GM11168 (cell line): ENCODE measurements at regions not wholly inside any gene's neighbourhood (a gene's known extent, or its start where the extent isn't known, plus 50 kb on each side); places are given as distances from the start of the nearest gene placed in this dataset.
"Not testable (repeated sequence)": the region's sequence is repeated elsewhere in the genome, so short reads cannot be mapped to it uniquely, and the experiment has no call there.

Experiments
- in situ Hi-C: fragments of 300-500 bp; cut with MboI; formaldehyde crosslinking; loops from one replicate; pipeline ENCODE4 v1.12.0; 2022; ENCODE audit warnings: low sequenced_read_pairs; ENCODE audit not compliant: unreplicated experiment

- in situ Hi-C loops = no loop called here
Observed at GRCh38 chr18:54662986-54663385, 71.9 kb downstream of the DYNAP start.

DNA sequence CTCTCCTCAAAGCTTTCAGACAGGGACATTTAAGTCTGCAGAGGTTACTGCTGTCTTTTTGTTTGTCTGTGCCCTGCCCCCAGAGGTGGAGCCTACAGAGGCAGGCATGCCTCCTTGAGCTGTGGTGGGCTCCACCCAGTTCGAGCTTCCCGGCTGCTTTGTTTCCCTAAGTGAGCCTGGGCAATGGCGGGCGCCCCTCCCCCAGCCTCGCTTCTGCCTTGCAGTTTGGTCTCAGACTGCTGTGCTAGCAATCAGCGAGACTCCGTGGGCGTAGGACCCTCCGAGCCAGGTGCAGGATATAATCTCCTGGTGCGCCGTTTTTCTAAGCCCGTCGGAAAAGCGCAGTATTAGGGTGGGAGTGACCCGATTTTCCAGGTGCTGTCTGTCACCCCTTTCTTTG lies 78.7 kb downstream of the DYNAP start:
- in situ Hi-C loops = not testable (repeated sequence)

DNA sequence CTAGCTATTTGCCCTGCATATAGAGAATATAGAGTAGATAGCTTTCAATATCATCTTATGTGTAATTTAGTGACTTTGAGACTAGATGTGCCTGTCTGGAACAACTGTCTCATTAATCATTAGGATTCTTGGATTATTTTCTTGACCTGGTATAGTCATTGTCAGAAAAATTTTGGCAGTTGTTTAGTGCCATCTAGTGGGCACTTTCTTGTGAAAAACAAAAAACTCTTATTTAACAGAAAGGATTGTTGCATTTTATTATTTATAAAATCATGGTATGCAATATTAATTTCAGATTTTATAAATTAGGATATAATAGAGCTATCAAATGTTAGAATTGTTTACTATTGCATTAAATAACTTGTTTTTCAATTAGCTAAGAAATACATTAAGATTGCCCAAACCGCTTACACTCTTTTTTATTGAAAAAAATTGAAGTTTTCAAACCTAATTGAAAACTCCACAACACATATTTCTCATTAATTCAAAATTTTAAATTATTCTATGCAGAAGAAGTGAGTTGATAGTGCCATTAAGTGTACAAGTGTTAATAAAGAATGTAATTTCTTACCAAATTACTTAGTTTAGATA lies 80.3 kb downstream of the DYNAP start:
- in situ Hi-C loops = no loop called here

- in situ Hi-C loops = no loop called here
Observed at GRCh38 chr18:54672109-54672508, 81.1 kb downstream of the DYNAP start.

DNA sequence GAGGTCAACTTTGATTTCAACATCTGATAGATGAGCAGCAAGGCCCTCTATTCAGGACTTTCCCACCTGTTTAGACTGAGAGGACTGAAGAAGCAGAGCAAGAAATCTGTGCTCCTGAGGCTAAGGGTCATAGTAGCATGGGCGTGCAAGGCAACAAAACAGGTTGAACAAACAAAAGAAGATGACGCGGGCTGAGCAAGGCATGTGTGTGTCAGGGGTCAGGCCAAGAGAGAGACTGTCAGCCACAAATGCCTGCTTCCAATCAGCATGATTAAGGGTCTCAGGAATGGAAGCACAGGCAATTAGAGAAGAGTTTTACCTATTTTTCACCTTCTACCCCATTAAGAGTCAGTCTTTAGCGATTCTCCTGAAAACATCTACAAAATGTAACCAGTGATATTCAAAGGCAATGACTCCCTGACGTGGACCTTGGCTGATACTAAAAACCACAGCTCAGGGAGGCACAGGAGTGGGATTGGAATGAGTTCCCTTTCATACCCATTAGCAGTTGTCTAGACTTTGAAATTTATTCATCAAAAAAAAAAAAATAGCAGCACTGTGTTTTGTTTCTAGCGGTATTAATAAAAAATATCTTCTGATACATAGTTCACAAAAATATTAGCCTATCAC lies 81.9 kb downstream of the DYNAP start:
- in situ Hi-C loops = no loop called here

DNA sequence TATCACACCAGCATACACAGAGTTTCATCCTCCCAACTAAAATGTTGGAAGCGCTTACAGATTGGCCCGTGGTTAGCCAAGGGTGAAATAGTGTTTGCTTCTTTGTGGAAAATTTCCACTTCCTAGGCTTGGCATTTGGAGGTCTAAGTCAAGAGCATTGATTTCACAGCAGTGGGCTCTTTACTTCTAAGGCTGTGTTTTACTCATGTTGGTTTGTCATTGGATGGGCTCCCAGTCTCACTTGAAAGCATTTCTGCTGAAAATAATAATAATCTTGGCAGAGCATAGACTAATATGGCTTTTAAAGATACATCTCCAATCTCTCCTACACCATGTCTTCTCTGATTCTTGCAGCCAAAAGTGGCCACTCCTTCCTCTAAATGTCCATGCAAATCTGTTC lies 82.9 kb downstream of the DYNAP start:
- in situ Hi-C loops = no loop called here

DNA sequence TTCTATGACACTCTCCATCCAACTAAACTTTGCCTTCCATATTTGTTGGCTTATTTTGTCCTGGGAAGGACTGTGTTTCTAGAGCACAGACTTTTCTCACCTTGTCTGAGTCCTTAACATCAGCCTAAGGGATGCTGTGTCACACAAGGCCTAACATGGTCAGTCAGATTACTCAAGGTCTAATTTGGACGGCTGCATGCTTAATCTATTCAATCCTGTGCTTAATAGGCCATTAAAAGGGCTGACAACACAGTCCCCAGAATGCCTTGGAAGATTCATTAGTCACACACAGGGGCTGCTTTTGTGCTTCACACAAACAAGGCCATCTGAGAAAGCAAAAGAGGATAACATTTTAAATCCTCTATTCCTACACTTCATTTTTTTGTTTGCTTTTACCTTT lies 84.0 kb downstream of the DYNAP start:
- in situ Hi-C loops = no loop called here

GRCh38 chr18:54679318-54680149 lies 88.5 kb downstream of the DYNAP start:
- in situ Hi-C loops = loop anchor here (10.0 kb wide), 1 partner anchor 305 kb away; no protein-coding TSS in a partner anchor

GRCh38 chr18:54684784-54685183 lies 93.7 kb downstream of the DYNAP start:
- in situ Hi-C loops = loop anchor here (10.0 kb wide), 1 partner anchor 300 kb away; no protein-coding TSS in a partner anchor

GRCh38 chr18:54689319-54689718 lies 98.3 kb downstream of the DYNAP start:
- in situ Hi-C loops = loop anchor here (10.0 kb wide), 1 partner anchor 295 kb away; no protein-coding TSS in a partner anchor

DNA sequence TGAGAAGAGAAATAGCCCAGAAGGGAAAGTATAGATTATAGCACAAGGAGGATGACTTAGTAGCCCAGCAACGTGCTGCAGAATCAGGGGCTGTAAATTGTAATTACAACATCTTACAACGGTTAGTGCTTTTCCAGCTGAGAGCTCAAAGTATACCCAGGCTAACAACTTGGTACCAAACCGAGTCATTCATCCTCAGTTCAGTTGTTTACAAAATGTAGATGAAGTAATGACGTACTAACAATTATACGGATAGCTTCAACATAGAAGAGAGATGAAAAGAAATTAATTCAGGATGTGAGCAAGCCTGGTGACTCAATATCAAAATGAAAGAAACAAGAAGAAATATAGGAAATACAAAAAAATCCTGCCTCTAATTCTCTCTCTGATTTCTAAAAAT lies 99.2 kb downstream of the DYNAP start:
- in situ Hi-C loops = no loop called here

DNA sequence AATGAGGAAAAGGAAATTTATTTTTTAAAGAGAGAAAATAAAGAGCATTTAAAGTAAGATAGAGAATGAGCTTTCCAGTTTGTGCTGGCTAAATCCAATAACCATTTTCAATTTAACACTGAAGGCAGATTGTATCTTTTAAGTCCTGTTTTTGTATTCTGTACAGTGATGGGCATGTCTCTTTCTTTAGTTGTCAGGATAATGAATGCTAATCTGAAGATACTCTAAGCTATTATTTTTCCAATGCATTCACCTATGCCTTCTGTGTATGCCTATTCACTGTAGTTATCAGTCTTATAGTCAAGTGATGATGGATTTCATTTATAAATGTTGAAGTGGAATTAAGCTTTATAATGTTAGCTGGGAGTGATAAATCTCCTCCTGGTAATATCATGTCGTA lies 101.4 kb downstream of the DYNAP start:
- in situ Hi-C loops = no loop called here

- in situ Hi-C loops = no loop called here
Observed at GRCh38 chr18:54696616-54697293, 105.7 kb downstream of the DYNAP start.

DNA sequence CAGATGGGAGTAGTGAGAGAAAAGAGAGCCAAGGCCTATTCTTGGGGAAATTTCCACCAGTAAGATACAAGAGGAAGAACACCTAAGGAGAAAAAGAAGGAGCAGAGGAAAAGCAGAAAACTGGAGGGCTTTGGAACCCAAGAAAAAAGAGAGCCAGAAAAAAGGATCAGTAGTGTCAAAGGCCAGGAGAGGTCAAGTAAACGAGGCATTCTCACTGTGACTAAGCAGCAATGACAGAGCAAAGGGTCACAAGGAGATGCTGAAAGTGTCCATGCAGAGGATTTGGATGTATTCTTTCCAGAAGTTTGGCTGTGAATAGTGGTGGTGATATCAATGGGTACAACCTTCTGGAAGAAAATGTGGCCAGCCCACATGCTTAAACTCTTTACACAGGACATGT lies 109.5 kb downstream of the DYNAP start:
- in situ Hi-C loops = no loop called here

GRCh38 chr18:54702686-54703085 lies 111.6 kb downstream of the DYNAP start:
- in situ Hi-C loops = no loop called here

DNA sequence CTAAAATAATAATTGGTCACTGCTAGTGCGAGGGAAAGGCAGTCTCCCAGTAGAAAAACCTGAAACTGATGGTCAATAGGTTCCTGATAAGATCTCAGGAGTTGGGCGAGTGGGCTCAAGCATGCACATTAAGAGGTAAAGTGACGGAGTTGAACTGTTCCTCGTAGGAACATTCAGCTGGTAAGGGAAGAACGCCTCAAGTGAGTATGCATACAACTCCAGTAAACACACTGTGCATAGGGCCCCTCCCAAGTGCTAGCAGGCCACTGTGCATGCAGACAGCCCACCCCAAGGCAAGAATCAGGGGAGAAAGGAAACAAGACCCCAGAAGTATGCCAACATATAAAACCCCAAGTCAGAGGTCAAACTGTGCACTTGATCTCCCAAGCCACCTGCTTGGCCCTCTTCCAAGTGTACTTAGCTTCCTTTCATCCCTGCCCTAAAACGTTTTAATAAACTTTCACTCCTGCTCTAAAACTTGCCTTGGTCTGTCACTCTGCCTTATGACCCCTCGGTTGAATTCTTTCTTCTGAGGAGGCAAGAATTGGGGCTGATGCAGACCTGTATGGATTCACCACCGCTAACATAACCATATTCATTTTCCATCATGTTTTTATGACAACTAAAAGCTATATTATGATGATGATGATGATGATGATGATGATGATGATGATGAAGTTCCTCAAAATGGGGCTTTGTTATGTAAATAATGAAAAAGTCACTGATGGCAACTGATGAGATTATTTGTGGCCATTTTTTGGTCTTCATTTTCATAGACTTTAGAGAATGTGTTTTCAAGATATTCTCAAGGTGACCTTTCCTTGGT lies 118.0 kb upstream of the RAB27B start:
- in situ Hi-C loops = no loop called here

DNA sequence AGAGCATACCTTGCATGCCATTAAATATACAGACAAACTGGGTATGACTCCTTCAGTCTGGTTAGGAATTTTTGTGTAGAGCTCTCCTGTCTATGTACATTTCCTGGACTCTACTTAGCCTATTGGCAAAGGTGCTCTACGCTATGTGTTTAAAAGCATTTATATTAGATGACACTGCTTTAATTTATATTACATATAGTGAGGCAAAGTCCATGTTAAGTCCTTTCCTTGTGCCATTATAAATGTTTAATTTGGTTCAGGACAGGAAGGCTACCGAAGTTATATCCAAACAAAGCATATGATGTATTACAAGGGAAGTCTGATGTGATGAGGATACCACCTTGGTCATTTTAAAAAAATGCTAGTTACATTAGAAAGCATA lies 117.4 kb upstream of the RAB27B start:
- in situ Hi-C loops = no loop called here

DNA sequence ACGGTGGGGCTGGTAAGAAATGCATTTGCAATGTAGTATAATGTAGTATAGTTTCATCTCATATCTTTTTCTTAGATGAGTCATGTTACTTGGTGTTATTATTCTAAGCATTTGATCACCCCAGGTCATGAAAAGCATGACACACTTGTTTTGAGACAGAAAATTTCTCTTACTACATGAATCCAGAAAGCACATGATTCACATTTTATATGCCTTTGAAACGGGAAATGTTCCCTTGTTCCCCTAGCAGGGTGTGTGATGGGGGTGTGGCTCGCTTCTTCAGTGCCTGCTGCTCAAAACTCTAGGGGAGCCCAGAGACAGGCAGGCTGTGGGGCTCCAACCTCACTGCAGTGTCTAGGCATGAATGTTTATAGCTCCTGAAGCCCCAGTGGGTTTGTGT lies 116.0 kb upstream of the RAB27B start:
- in situ Hi-C loops = no loop called here

DNA sequence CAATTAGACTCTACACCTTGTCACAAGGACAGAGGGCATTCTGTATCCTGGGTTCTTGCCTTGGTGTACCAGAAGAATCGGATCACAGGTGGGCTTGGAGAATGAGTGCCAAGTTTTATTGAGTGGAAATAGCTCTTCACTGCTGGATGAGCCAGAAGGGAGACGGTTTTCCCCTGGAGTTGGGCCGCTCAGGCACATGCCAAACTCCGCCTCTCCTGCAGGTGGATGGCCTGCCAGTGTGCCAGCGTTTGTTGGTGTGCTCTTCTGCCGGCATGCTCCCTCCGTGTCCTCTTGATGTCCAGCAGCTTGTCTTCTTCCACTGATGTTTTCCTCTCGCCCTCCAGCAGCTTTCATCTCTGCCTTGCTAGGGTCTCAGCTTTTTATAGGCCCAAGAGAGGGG lies 115.5 kb upstream of the RAB27B start:
- in situ Hi-C loops = no loop called here

GRCh38 chr18:54713386-54713785 lies 114.9 kb upstream of the RAB27B start:
- in situ Hi-C loops = no loop called here
